Ishikawa (cell line): ENCODE measurements at regions not wholly inside any gene's neighbourhood (a gene's known extent, or its start where the extent isn't known, plus 50 kb on each side); places are given as distances from the start of the nearest gene placed in this dataset.

ENCODE experiments used
- CEBPB ChIP-seq: IDR thresholded peaks from 2 replicates; pipeline ENCODE4 v1.6.1; 2012
- CREB1 ChIP-seq: IDR thresholded peaks from 2 replicates; pipeline ENCODE4 v1.6.1; 2012; ENCODE audit warnings: low read depth
- EGR1 ChIP-seq: IDR thresholded peaks from 2 replicates; pipeline ENCODE4 v1.6.1; 2012
- EP300 ChIP-seq: IDR thresholded peaks from 2 replicates; pipeline ENCODE4 v1.6.1; 2012; ENCODE audit warnings: borderline replicate concordance
- FOXM1 ChIP-seq: IDR thresholded peaks from 2 replicates; pipeline ENCODE4 v1.6.1; 2012; ENCODE audit warnings: low read depth, borderline replicate concordance
- NFIC ChIP-seq: IDR thresholded peaks from 2 replicates; pipeline ENCODE4 v1.6.1; 2012
- RAD21 ChIP-seq: IDR thresholded peaks from 2 replicates; pipeline ENCODE4 v1.6.1; 2012; ENCODE audit warnings: low read depth
- TAF1 ChIP-seq: IDR thresholded peaks from 2 replicates; pipeline ENCODE4 v1.6.1; 2012; ENCODE audit warnings: low read depth, mild to moderate bottlenecking
- TCF12 ChIP-seq: IDR thresholded peaks from 2 replicates; pipeline ENCODE4 v1.6.1; 2012; ENCODE audit warnings: low read depth
- TEAD4 ChIP-seq: IDR thresholded peaks from 2 replicates; pipeline ENCODE4 v1.6.1; 2012
- YY1 ChIP-seq: IDR thresholded peaks from 2 replicates; pipeline ENCODE4 v1.6.1; 2012; ENCODE audit warnings: low read depth
- ZBTB7A ChIP-seq: IDR thresholded peaks from 2 replicates; pipeline ENCODE4 v1.6.1; 2012; ENCODE audit warnings: low read depth
- TF ChIP-seq, protein P1 (sequence below): IDR thresholded peaks from 2 replicates; pipeline ENCODE4 v1.6.1; 2012
- TF ChIP-seq, protein P2 (sequence below): IDR thresholded peaks from 2 replicates; pipeline ENCODE4 v1.6.1; 2012; ENCODE audit warnings: low read depth, mild to moderate bottlenecking
- TF ChIP-seq, protein P3 (sequence below): IDR thresholded peaks from 2 replicates; pipeline ENCODE4 v1.6.1; 2012

DNA sequence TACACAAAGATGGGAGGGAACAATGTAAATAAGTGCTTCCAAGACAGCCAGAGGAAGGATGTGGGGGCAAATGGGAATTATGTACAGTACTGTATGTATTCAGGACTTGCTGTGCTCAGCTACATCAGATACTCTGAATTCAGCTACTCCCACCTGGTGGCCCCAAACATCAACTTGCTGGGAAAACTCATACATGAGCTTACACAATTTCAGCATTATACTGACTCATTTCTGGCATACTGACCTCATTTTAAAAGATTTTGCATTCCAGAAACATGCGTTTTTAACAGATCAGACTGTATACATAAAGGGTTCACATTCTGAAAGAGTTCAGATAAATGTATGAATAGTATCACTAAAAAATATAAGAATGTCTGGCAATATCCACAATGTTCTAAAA is 59.7 kb downstream of the GPX5 start:
- no peak for TF ChIP-seq NFIC
- no peak for TF ChIP-seq TCF12
- no peak for TF ChIP-seq EGR1
- no peak for TF ChIP-seq CREB1
- TF ChIP-seq YY1 = no peak
- TF ChIP-seq, protein P1, sequence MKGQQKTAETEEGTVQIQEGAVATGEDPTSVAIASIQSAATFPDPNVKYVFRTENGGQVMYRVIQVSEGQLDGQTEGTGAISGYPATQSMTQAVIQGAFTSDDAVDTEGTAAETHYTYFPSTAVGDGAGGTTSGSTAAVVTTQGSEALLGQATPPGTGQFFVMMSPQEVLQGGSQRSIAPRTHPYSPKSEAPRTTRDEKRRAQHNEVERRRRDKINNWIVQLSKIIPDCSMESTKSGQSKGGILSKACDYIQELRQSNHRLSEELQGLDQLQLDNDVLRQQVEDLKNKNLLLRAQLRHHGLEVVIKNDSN = no peak
- no peak for TF ChIP-seq FOXM1
- TF ChIP-seq, protein P2, sequence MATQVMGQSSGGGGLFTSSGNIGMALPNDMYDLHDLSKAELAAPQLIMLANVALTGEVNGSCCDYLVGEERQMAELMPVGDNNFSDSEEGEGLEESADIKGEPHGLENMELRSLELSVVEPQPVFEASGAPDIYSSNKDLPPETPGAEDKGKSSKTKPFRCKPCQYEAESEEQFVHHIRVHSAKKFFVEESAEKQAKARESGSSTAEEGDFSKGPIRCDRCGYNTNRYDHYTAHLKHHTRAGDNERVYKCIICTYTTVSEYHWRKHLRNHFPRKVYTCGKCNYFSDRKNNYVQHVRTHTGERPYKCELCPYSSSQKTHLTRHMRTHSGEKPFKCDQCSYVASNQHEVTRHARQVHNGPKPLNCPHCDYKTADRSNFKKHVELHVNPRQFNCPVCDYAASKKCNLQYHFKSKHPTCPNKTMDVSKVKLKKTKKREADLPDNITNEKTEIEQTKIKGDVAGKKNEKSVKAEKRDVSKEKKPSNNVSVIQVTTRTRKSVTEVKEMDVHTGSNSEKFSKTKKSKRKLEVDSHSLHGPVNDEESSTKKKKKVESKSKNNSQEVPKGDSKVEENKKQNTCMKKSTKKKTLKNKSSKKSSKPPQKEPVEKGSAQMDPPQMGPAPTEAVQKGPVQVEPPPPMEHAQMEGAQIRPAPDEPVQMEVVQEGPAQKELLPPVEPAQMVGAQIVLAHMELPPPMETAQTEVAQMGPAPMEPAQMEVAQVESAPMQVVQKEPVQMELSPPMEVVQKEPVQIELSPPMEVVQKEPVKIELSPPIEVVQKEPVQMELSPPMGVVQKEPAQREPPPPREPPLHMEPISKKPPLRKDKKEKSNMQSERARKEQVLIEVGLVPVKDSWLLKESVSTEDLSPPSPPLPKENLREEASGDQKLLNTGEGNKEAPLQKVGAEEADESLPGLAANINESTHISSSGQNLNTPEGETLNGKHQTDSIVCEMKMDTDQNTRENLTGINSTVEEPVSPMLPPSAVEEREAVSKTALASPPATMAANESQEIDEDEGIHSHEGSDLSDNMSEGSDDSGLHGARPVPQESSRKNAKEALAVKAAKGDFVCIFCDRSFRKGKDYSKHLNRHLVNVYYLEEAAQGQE = no peak
- TF ChIP-seq, protein P3, sequence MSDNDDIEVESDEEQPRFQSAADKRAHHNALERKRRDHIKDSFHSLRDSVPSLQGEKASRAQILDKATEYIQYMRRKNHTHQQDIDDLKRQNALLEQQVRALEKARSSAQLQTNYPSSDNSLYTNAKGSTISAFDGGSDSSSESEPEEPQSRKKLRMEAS = no peak

DNA sequence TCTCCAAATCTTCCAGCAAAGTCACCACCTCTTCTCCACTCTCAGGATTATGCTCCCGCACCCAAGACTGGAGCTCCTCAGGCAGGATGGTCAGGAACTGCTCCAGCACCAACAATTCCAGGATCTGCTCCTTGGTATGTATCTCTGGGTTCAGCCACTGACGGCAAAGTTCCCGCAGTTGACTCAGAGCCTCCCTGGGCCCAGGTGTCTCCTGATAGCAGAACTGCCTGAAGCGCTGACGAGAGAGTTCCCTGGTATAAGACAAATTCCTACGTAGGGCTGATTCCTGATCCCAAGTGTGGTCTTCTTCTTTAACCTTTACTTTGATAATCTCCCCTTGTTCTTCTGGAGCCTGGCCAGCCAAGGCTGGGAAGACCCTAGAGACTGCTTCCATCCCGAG is 60.6 kb downstream of the GPX5 start:
- TF ChIP-seq FOXM1 (no peak), TAF1 (no peak), YY1 (no peak), RAD21 (no peak), EP300 (no peak), NFIC (no peak), TEAD4 (no peak), CREB1 (no peak), CEBPB (no peak), EGR1 (no peak), ZBTB7A (no peak), TCF12 (no peak)
- TF ChIP-seq, protein P2 = no peak
- TF ChIP-seq, protein P1 = no peak
- TF ChIP-seq, protein P3 = no peak

DNA sequence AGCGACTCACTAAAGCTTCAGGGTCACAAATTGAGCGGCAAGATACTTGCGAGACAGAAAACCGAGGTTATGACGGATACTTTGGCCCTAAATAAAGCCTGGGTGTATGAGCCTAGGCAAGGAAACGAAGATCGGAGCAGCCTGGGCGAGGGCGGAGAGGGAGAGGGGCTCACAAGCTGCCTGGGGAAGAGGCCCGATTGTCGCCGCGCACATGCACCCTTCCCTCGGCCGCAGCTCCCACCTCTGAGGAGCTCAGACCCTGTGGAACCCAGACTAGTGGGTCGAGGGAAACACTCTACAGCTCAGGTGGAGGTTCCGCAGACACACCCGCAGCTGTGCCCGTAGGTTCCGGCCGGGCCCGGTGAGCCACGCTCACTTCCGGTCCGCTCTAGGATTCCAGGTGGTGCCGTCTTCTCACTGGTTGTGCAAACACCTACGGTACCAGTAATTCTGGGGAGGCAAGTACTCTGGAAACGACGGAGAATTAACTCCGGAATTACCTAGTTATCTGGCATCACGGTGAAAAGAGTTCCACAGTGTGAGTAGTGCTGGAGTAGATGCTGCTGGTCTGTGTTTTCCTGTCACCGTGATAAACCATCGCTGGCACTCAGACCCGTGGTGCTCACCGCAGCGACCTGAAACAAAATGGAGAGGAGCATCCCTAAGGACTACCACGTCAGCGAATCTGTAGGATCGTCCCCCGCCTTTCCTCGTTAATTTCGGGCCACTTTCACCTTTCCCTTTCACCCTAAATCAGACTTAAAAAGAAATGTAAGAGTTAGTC is 61.5 kb downstream of the GPX5 start:
- TF ChIP-seq ZBTB7A (no peak), RAD21 (no peak), TCF12 (peak; percentile 54; the same call in 1 of the 2 replicates), CREB1 (no peak), EGR1 (no peak), EP300 (no peak), TEAD4 (no peak; the same call in 1 of the 2 replicates), TAF1 (peak; percentile 83), CEBPB (no peak), FOXM1 (no peak), NFIC (no peak), YY1 (no peak)
- TF ChIP-seq, protein P2 = no peak
- TF ChIP-seq, protein P1 = no peak
- TF ChIP-seq, protein P3 = peak; percentile 77

DNA sequence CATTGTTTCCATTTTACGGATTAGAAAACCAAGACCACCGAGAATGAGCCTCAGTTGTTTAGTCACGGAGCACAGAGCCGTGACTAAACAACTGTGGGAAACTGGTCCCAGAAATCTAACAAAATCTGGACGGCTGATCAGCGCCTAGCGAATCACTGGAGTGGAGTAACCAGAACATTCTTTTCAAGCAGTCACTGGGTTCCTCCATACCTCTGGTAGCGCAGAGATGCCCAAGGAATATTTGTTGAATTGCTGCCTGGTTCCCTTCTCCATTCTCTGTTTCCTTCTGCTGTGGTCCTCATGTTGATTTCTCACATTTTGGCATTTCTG is 62.0 kb downstream of the GPX5 start:
- TF ChIP-seq NFIC = no peak
- no peak for TF ChIP-seq CREB1
- TF ChIP-seq YY1 = no peak
- no peak for TF ChIP-seq CEBPB
- no peak for TF ChIP-seq TCF12
- TF ChIP-seq EGR1 = no peak
- TF ChIP-seq TEAD4 = no peak
- no peak for TF ChIP-seq RAD21
- no peak for TF ChIP-seq ZBTB7A
- TF ChIP-seq TAF1 = no peak
